ENCODE measurements at regions not wholly inside any gene's neighbourhood (a gene's known extent, or its start where the extent isn't known, plus 50 kb on each side); places are given as distances from the start of the nearest gene placed in this dataset.

- ATAC-seq, result no peak
- no peak for TF ChIP-seq ZC3H10 (CRISPR knock-in tag; IDR thresholded peaks at IDR 0.05)
Measured at GRCh38 chr6:105783333-105783935, 302.7 kb upstream of the PRDM1 start.

- TF ChIP-seq GLIS3 (CRISPR knock-in tag; IDR thresholded peaks at IDR 0.05) (no peak), ZNF70 (CRISPR knock-in tag; IDR thresholded peaks at IDR 0.05) (no peak), OSR1 (CRISPR knock-in tag; IDR thresholded peaks at IDR 0.05) (no peak), CSDC2 (CRISPR knock-in tag; IDR thresholded peaks at IDR 0.05) (no peak), CREB5 (CRISPR knock-in tag; IDR thresholded peaks at IDR 0.05; ENCODE audit: low read depth) (no peak), ESRRG (CRISPR knock-in tag; IDR thresholded peaks at IDR 0.05) (no peak), TSHZ2 (CRISPR knock-in tag; IDR thresholded peaks at IDR 0.05) (no peak), SNAI2 (CRISPR knock-in tag; IDR thresholded peaks at IDR 0.05) (no peak), ZNF8 (CRISPR knock-in tag; IDR thresholded peaks at IDR 0.05) (no peak), RARB (CRISPR knock-in tag; IDR thresholded peaks at IDR 0.05) (no peak), ZFP3 (CRISPR knock-in tag; IDR thresholded peaks at IDR 0.05) (no peak), PPARA (CRISPR knock-in tag; IDR thresholded peaks at IDR 0.05; ENCODE audit: borderline replicate concordance) (no peak), CSRNP3 (CRISPR knock-in tag; IDR thresholded peaks at IDR 0.05) (no peak), ZC3H10 (CRISPR knock-in tag; IDR thresholded peaks at IDR 0.05) (no peak), BACH2 (CRISPR knock-in tag; IDR thresholded peaks at IDR 0.05; ENCODE audit: borderline replicate concordance) (no peak)
- no peak for ATAC-seq
Measured at GRCh38 chr6:105781915-105782314, 304.2 kb upstream of the PRDM1 start.

GRCh38 chr6:105781248-105781647, 304.9 kb upstream of the PRDM1 start:
- ATAC-seq, result no peak
- TF ChIP-seq ZNF70 (CRISPR knock-in tag; IDR thresholded peaks at IDR 0.05) (no peak), POU6F1 (CRISPR knock-in tag; IDR thresholded peaks at IDR 0.05; ENCODE audit: borderline replicate concordance, low read depth) (no peak), CSRNP3 (CRISPR knock-in tag; IDR thresholded peaks at IDR 0.05) (no peak), OSR1 (CRISPR knock-in tag; IDR thresholded peaks at IDR 0.05) (no peak), ZC3H10 (CRISPR knock-in tag; IDR thresholded peaks at IDR 0.05) (no peak), ISL1 (CRISPR knock-in tag; IDR thresholded peaks at IDR 0.05) (no peak), TSHZ2 (CRISPR knock-in tag; IDR thresholded peaks at IDR 0.05) (no peak), TOX (CRISPR knock-in tag; IDR thresholded peaks at IDR 0.05; ENCODE audit: borderline replicate concordance) (no peak), CSDC2 (CRISPR knock-in tag; IDR thresholded peaks at IDR 0.05) (no peak)

Data from SK-N-SH treated with all-trans-retinoic acid at 6 μM for 48 hours (cell line).